NB4 (cell line): ENCODE measurements at regions not wholly inside any gene's neighbourhood (a gene's known extent, or its start where the extent isn't known, plus 50 kb on each side); places are given as distances from the start of the nearest gene placed in this dataset.

ENCODE experiments used
- CTCF ChIP-seq: IDR thresholded peaks from one replicate; pipeline ENCODE4 v1.5.1; 2012; ENCODE audit warnings: low read depth, low read length
- POLR2A ChIP-seq: IDR thresholded peaks from 2 replicates; pipeline ENCODE4 v1.6.1; 2011; ENCODE audit warnings: mild to moderate bottlenecking; ENCODE audit not compliant: insufficient read length; ENCODE audit errors: extremely low read depth
- TF ChIP-seq, protein P1 (sequence below): IDR thresholded peaks from 2 replicates; pipeline ENCODE4 v1.6.1; 2011; ENCODE audit warnings: low read depth, low read length

GRCh38 chr12:67426067-67426466 lies 156.9 kb downstream of the CAND1 start:
- TF ChIP-seq CTCF (no peak), POLR2A (no peak)
- TF ChIP-seq, protein P1, sequence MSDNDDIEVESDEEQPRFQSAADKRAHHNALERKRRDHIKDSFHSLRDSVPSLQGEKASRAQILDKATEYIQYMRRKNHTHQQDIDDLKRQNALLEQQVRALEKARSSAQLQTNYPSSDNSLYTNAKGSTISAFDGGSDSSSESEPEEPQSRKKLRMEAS, result no peak
